K562 (cell line): ENCODE measurements at regions not wholly inside any gene's neighbourhood (a gene's known extent, or its start where the extent isn't known, plus 50 kb on each side); places are given as distances from the start of the nearest gene placed in this dataset.

Experiments
- ATAC-seq: fragments of 200-7000 bp; cut with Tn5 transposase; 3 replicates; pipeline ENCODE4 v1.9.1; 2020; ENCODE audit warnings: moderate library complexity
- BruUV-seq: library from RNA; stranded (reverse); fragments of 400-500 nt; replicated peaks from 2 replicates; lab custom pipeline; 2021; lab: Mats Ljungman, UMichigan
- CTCF ChIA-PET: fragments of 300-600 bp; formaldehyde crosslinking; extraction: SDS; loops from one replicate; lab custom pipeline; 2021; ENCODE audit warnings: low intra/inter-chr PET ratio; lab: Yijun Ruan, JAX
- POLR2A ChIA-PET: fragments of 300-600, 350-650 bp; sonication (Branson Sonifier 250); formaldehyde crosslinking; extraction: SDS; loops from one replicate; lab custom pipeline; 2021; ENCODE audit warnings: antibody characterized with exemption, inconsistent platforms; lab: Yijun Ruan, JAX
- DNase-seq, 4 experiments: peaks; one replicate each; pipeline versions ENCODE4 v3.0.0 to v3.0.0-alpha.2; 2011 to 2018; ENCODE audit warnings: low spot score in 3 of 4, mixed read lengths in 3 of 4; ENCODE audit errors: extremely low read depth in 1 of 4
- FAIRE-seq: peaks from 2 replicates; lab custom pipeline; 2011; peaks lifted over from hg19 to GRCh38; lab: Jason Lieb, UNC
- H2AFZ ChIP-seq: 2 replicates; pipeline ENCODE4 v1.6.0; 2011; ENCODE audit warnings: low read depth, low read length, control low read depth, inconsistent platforms
- H3K27ac ChIP-seq: fragments of 200-600 bp; 3 replicates; pipeline ENCODE4 v1.8.0; 2011; ENCODE audit warnings: low read depth, mild to moderate bottlenecking, control low read depth, inconsistent platforms, low read length, moderate library complexity, mixed read lengths; ENCODE audit errors: extremely low read depth
- H3K27me3 ChIP-seq, 2 experiments: fragments of 300-600 bp in 1 of 2; 2 replicates in 1 of 2; 3 replicates in 1 of 2; pipeline versions ENCODE4 v1.6.0 to v1.8.0; 2011; ENCODE audit warnings: inconsistent platforms in 2 of 2, low read length in 2 of 2, mild to moderate bottlenecking in 1 of 2, mixed read lengths in 1 of 2, moderate library complexity in 1 of 2; ENCODE audit not compliant: control insufficient read depth in 2 of 2, insufficient read depth in 2 of 2
- H3K36me3 ChIP-seq: fragments of 300-600 bp; 3 replicates; pipeline ENCODE4 v1.8.0; 2011; ENCODE audit warnings: mild to moderate bottlenecking, low read length, inconsistent platforms; ENCODE audit not compliant: control insufficient read depth, insufficient read depth
- H3K4me1 ChIP-seq, 2 experiments: fragments of 200-600 bp in 1 of 2; replicated peaks in 1 of 2; 2 replicates in 1 of 2; 3 replicates in 1 of 2; pipeline versions ENCODE4 v1.5.1 to v1.8.0; 2011; ENCODE audit warnings: inconsistent platforms in 2 of 2, low read length in 2 of 2, mild to moderate bottlenecking in 1 of 2, mixed read lengths in 1 of 2, moderate library complexity in 1 of 2; ENCODE audit not compliant: control insufficient read depth in 2 of 2, insufficient read depth in 2 of 2
- H3K4me2 ChIP-seq: 2 replicates; pipeline ENCODE4 v1.6.1; 2011; ENCODE audit warnings: low read length, control low read depth, inconsistent platforms, mixed read lengths; ENCODE audit not compliant: insufficient read depth
- H3K4me3 ChIP-seq: fragments of 200-600 bp; sonication (generic), shearing (Covaris generic); 2 replicates; pipeline ENCODE4 v1.5.1; 2016; ENCODE audit warnings: control low read depth, inconsistent platforms
- H3K79me2 ChIP-seq: fragments of 200-600 bp; 3 replicates; pipeline ENCODE4 v1.8.0; 2011; ENCODE audit warnings: low read length, inconsistent platforms; ENCODE audit not compliant: control insufficient read depth, insufficient read depth
- H3K9ac ChIP-seq, 2 experiments: 2 replicates each; pipeline versions ENCODE4 v1.6.0 to v1.6.1; 2011; ENCODE audit warnings: low read depth in 2 of 2, low read length in 2 of 2, control low read depth in 1 of 2, inconsistent platforms in 1 of 2, mild to moderate bottlenecking in 1 of 2, mixed read lengths in 1 of 2; ENCODE audit not compliant: insufficient read depth in 1 of 2
- H3K9me1 ChIP-seq: one replicate; pipeline ENCODE4 v1.6.0; 2011; ENCODE audit warnings: inconsistent platforms, mild to moderate bottlenecking, low read length, moderate library complexity; ENCODE audit not compliant: control insufficient read depth, insufficient read depth
- H3K9me3 ChIP-seq: replicated peaks from 2 replicates; pipeline ENCODE4 v1.5.1; 2011; ENCODE audit warnings: low read depth, low read length, inconsistent platforms; ENCODE audit not compliant: control insufficient read depth, insufficient read depth
- H4K20me1 ChIP-seq: replicated peaks from 2 replicates; pipeline ENCODE4 v1.6.1; 2011; ENCODE audit warnings: low read length, inconsistent platforms, mixed read lengths; ENCODE audit not compliant: control insufficient read depth, insufficient read depth
- BACH1 ChIP-seq: fragments of 200-800 bp; sonication (Bioruptor generic); IDR thresholded peaks from 2 replicates; pipeline ENCODE4 v1.6.1; 2016; ENCODE audit warnings: missing genetic modification characterization, missing compliant biosample characterization
- BRD9 ChIP-seq: fragments of 450-650 bp; IDR thresholded peaks from 2 replicates; pipeline ENCODE4 v1.6.1; 2018; ENCODE audit warnings: low read depth; ENCODE audit not compliant: partially characterized antibody
- HES1 ChIP-seq: fragments of 450-650 bp; IDR thresholded peaks from 2 replicates; pipeline ENCODE4 v1.6.1; 2016; ENCODE audit warnings: low read depth, mild to moderate bottlenecking, moderate library complexity
- HNRNPUL1 ChIP-seq: fragments of 200-400 bp; formaldehyde crosslinking; IDR thresholded peaks from 2 replicates; pipeline ENCODE4 v1.6.1; 2017; ENCODE audit warnings: low read length
- NFE2 ChIP-seq: IDR thresholded peaks from 2 replicates; pipeline ENCODE4 v1.6.1; 2014; ENCODE audit warnings: antibody characterized with exemption, low read depth
- PCBP2 ChIP-seq: fragments of 200-400 bp; formaldehyde crosslinking; IDR thresholded peaks from 2 replicates; pipeline ENCODE4 v1.6.1; 2018; ENCODE audit warnings: low read length, low read depth, mild to moderate bottlenecking, moderate library complexity; ENCODE audit not compliant: poor library complexity, severe bottlenecking
- SFPQ ChIP-seq: fragments of 200-400 bp; formaldehyde crosslinking; IDR thresholded peaks from 2 replicates; pipeline ENCODE4 v1.6.1; 2017; ENCODE audit warnings: mild to moderate bottlenecking, low read depth, low read length, moderate library complexity
- SMAD2 ChIP-seq: fragments of 150-350 bp; IDR thresholded peaks from 2 replicates; pipeline ENCODE4 v1.6.1; 2014; ENCODE audit warnings: low read depth, mild to moderate bottlenecking, low read length
- ZBTB12 ChIP-seq: fragments of 250-450 bp; sonication (Bioruptor Pico); IDR thresholded peaks from 2 replicates; pipeline ENCODE4 v1.4.0; 2020
- ZNF212 ChIP-seq: fragments of 450-650 bp; formaldehyde crosslinking; IDR thresholded peaks from 2 replicates; pipeline ENCODE4 v1.4.0; 2020; ENCODE audit warnings: mild to moderate bottlenecking
- ZNF282 ChIP-seq: sonication (generic); formaldehyde crosslinking; IDR thresholded peaks from 2 replicates; pipeline ENCODE4 v1.8.1; 2023; ENCODE audit warnings: missing genetic modification reagents
- ZNF324 ChIP-seq: fragments of 250-450 bp; sonication (Bioruptor Pico); IDR thresholded peaks from 2 replicates; pipeline ENCODE4 v1.4.0; 2020; ENCODE audit warnings: mild to moderate bottlenecking
- ZNF77 ChIP-seq: fragments of 250-450 bp; sonication (Bioruptor Pico); IDR thresholded peaks from 2 replicates; pipeline ENCODE4 v1.5.0; 2020
- WGBS: fragments of 100-300 bp; shearing (Covaris generic); methylation state at CpG from one replicate; pipeline ENCODE4 v1.1.6; 2016; ENCODE audit warnings: low coverage, mixed read lengths; ENCODE audit not compliant: insufficient coverage; ENCODE audit errors: missing lambda C conversion rate; 5-methylcytosine and 5-hydroxymethylcytosine counted together
- in situ Hi-C: fragments of 300-500 bp; cut with MboI; formaldehyde crosslinking; loops from 4 replicates; pipeline ENCODE4 v1.15.0; 2018; ENCODE audit warnings: inconsistent platforms, mixed read lengths
- intact Hi-C: fragments of 100-400 bp; cut with micrococcal nuclease; formaldehyde crosslinking; loops from 2 replicates; pipeline ENCODE4 v1.14.2; 2022

GRCh38 chr3:56914646-56915045 is 112.9 kb upstream of the ARHGEF3 start:
- H3K4me2 ChIP-seq: no peak overlapping the region
- no TSS peak for BruUV-seq
- H3K79me2 ChIP-seq: no peaks in the 10 kb centered on the region
- no peaks in the 10 kb centered on the region; a peak in 1 of 5 replicates for H3K4me1 ChIP-seq
- no peaks in the 10 kb centered on the region for H3K9me3 ChIP-seq
- H3K27me3 ChIP-seq: peaks cover 2 to 21% of the 10 kb centered on the region in 2 experiments; a peak in 3 of 5 replicates
- TF ChIP-seq HES1 (no peak), BRD9 (no peak), NFE2 (no peak), BACH1 (no peak), ZNF324 (no peak), ZNF77 (CRISPR knock-in tag) (no peak), ZNF282 (CRISPR knock-in tag) (no peak), ZNF212 (CRISPR knock-in tag) (no peak), PCBP2 (no peak), SMAD2 (no peak), ZBTB12 (no peak), SFPQ (no peak), HNRNPUL1 (no peak)
- 0% methylated on average over 3 of the region's 3 CpGs for WGBS
- H3K9me1 ChIP-seq: no peaks in the 10 kb centered on the region
- no peaks in the 10 kb centered on the region for H3K36me3 ChIP-seq
- ChIA-PET POLR2A (no interaction called here), CTCF (no interaction called here)
- H3K4me3 ChIP-seq: no peak overlapping the region
- ATAC-seq (no peak), DNase-seq (no peak), FAIRE-seq (no peak)
- intact Hi-C loops (no loop called here), in situ Hi-C loops (no loop called here)
- H3K9ac ChIP-seq: no peak overlapping the region
- no peaks in the 10 kb centered on the region for H4K20me1 ChIP-seq
- H2AFZ ChIP-seq: no peak overlapping the region
- no peak overlapping the region for H3K27ac ChIP-seq
